Heart left ventricle (tissue), 16 donors: ENCODE measurements at regions not wholly inside any gene's neighbourhood (a gene's known extent, or its start where the extent isn't known, plus 50 kb on each side); places are given as distances from the start of the nearest gene placed in this dataset.

Source experiments
- ATAC-seq, 4 donors: fragments of 200-7000 bp; cut with Tn5 transposase; one replicate each; pipeline ENCODE4 v1.9.1; 2020 to 2022; ENCODE audit warnings: moderate library complexity in 4 of 4, mild to moderate bottlenecking in 3 of 4, moderate number of reproducible peaks in 1 of 4
- DNase-seq, 5 donors: peaks; one replicate each; pipeline ENCODE4 v3.0.0-alpha.2; 2020
- H3K27ac ChIP-seq, 12 donors: fragments of 200-600 bp; sonication (generic) in 4 of 12; one replicate each; pipeline versions ENCODE4 v1.5.0 to v1.8.0; 2016 to 2022; ENCODE audit warnings: mild to moderate bottlenecking in 2 of 12
- H3K27me3 ChIP-seq, 9 donors: fragments of 200-600 bp; sonication (generic) in 2 of 9; one replicate each; pipeline versions ENCODE4 v1.5.1 to v1.8.0; 2016 to 2022; ENCODE audit warnings: mild to moderate bottlenecking in 3 of 9
- H3K36me3 ChIP-seq, 9 donors: fragments of 200-600 bp; sonication (generic) in 2 of 9; one replicate each; pipeline versions ENCODE4 v1.5.0 to v1.8.0; 2018 to 2022; ENCODE audit warnings: mild to moderate bottlenecking in 2 of 9
- H3K4me1 ChIP-seq, 12 donors: fragments of 200-600 bp; sonication (generic) in 4 of 12; one replicate each; pipeline versions ENCODE4 v1.5.0 to v1.8.0; 2016 to 2022; ENCODE audit warnings: mild to moderate bottlenecking in 3 of 12
- H3K4me3 ChIP-seq, 12 donors: fragments of 200-600 bp; sonication (generic) in 4 of 12; one replicate each; pipeline versions ENCODE4 v1.5.0 to v1.8.0; 2017 to 2022; ENCODE audit warnings: mild to moderate bottlenecking in 9 of 12, moderate library complexity in 4 of 12
- H3K9me3 ChIP-seq, 12 donors: fragments of 200-600 bp; sonication (generic) in 4 of 12; one replicate each; pipeline versions ENCODE4 v1.5.0 to v1.8.0; 2016 to 2022; ENCODE audit warnings: mild to moderate bottlenecking in 1 of 12
- CTCF ChIP-seq, 12 donors: fragments of 200-600 bp; sonication (generic) in 4 of 12; IDR thresholded peaks; one replicate each; pipeline versions ENCODE4 v1.5.0 to v1.8.0; 2018 to 2022; ENCODE audit warnings: antibody characterized with exemption in 12 of 12, mild to moderate bottlenecking in 5 of 12
- POLR2A ChIP-seq, 2 donors: fragments of 450-650 bp; IDR thresholded peaks; one replicate each; pipeline ENCODE4 v1.6.1; 2017; ENCODE audit warnings: antibody characterized with exemption in 2 of 2, mild to moderate bottlenecking in 2 of 2, moderate library complexity in 2 of 2
- WGBS, 4 donors: extraction: QIAGEN DNeasy Blood & Tissue Kit in 2 of 4; methylation state at CpG; one replicate each; pipeline versions ENCODE4 v1.1.5 to v1.1.7; 2013 to 2018; 5-methylcytosine and 5-hydroxymethylcytosine counted together
- intact Hi-C, 10 donors: fragments of 100-400 bp; cut with DNase I; formaldehyde crosslinking; loops; one replicate each; pipeline versions ENCODE4 v1.11.1 to v1.14.2; 2022
- donor health status: ischemic (EF 13 %, LVEDD 7.1; RV severe dilation, severe dysfunction).
- donor health status: healthy with polysubstance abuse.
- donor health status: DM: no; HTN: yes; CAD: no.
- donor health status: DM: no; HTN: no; CAD: no.
- donor health status: ischemic (EF 25% LVEDD 6.9; RV normal size, moderate dysfunction).
- donor health status: ischemic (EF 25% LVEDD 5.7; RV mildly dilated, moderate dysfunction).
- donor health status: healthy.
- donor health status: DM: yes; HTN: yes; CAD: no.
- donor health status: ischemic (EF 35%, LVEDD 5.7; RV mildly dilated, moderate dysfunction).
- donor health status: nonischemic (EF 11% LVEDD 7.7; RV severe dilation, severe dysfunction).
- donor health status: DM: yes; HTN: yes; CAD: no.
- donor health status: PGD.
- donor health status: ischemic (EF 29% LVEDD 5.4; RV normal size, mild dysfunction).
- donor health status: nonischemic (EF 23%, LVEDD 6.1; RV moderate dilation, normal function).

- intact Hi-C loops, result no loop called here
- 61 to 79% (median 65%) methylated on average over 2 of the region's 2 CpGs for WGBS, 4 donors
- Histone ChIP-seq H3K4me3 (no peak overlapping the region), H3K27ac (no peak overlapping the region), H3K27me3 (no peaks in the 10 kb centered on the region), H3K9me3 (no peaks in the 10 kb centered on the region), H3K36me3 (no peaks in the 10 kb centered on the region), H3K4me1 (peaks cover 0 to 13% (median 0%) of the 10 kb centered on the region in 12 donors)
- ATAC-seq, result no peak
- DNase-seq, result no peak
- TF ChIP-seq CTCF (IDR thresholded peaks at IDR 0.05), result no peak
These were observed 129.0 kb downstream of the NFKBIZ start for GRCh38 chr3:101978348-101978747.

- intact Hi-C loops, result no loop called here
- no peak overlapping the region for H3K4me3 ChIP-seq
- TF ChIP-seq CTCF (IDR thresholded peaks at IDR 0.05) (no peak), POLR2A (IDR thresholded peaks at IDR 0.05) (no peak)
- peaks cover 0 to 13% (median 0%) of the 10 kb centered on the region in 12 donors for H3K4me1 ChIP-seq
- 88 to 93% (median 91%) methylated on average over 3 of the region's 3 CpGs for WGBS, 4 donors
- no peaks in the 10 kb centered on the region for H3K36me3 ChIP-seq
- no peaks in the 10 kb centered on the region for H3K9me3 ChIP-seq
- ATAC-seq, result no peak
- DNase-seq, result no peak
- no peaks in the 10 kb centered on the region for H3K27me3 ChIP-seq
- no peak overlapping the region for H3K27ac ChIP-seq
These were observed 129.7 kb downstream of the NFKBIZ start for GRCh38 chr3:101979033-101979432.

- 75 to 95% (median 90%) methylated on average over 4 of the region's 4 CpGs for WGBS, 4 donors
- no peaks in the 10 kb centered on the region for H3K27me3 ChIP-seq
- intact Hi-C loops, result no loop called here
These were observed 135.0 kb downstream of the NFKBIZ start for GRCh38 chr3:101984356-101984755.

GRCh38 chr3:101988596-101988995 is 139.3 kb downstream of the NFKBIZ start:
- H3K27me3 ChIP-seq, result no peaks in the 10 kb centered on the region
- ATAC-seq, result no peak
- H3K27ac ChIP-seq, result no peak overlapping the region
- no peak for DNase-seq
- H3K4me1 ChIP-seq, result peaks cover 0 to 20% (median 0%) of the 10 kb centered on the region in 12 donors
- 85 to 90% (median 89%) methylated on average over 3 of the region's 3 CpGs for WGBS, 4 donors
- TF ChIP-seq POLR2A (IDR thresholded peaks at IDR 0.05) (no peak), CTCF (IDR thresholded peaks at IDR 0.05) (no peak)
- intact Hi-C loops, result no loop called here
- no peak overlapping the region for H3K4me3 ChIP-seq
- H3K9me3 ChIP-seq, result no peaks in the 10 kb centered on the region
- no peaks in the 10 kb centered on the region for H3K36me3 ChIP-seq

More at GRCh38 chr3:101984356-101984755, 135.0 kb downstream of the NFKBIZ start:
- no peak for TF ChIP-seq CTCF (IDR thresholded peaks at IDR 0.05)
- no peak for TF ChIP-seq POLR2A (IDR thresholded peaks at IDR 0.05)
- Histone ChIP-seq H3K4me1 (peaks cover 0 to 20% (median 0%) of the 10 kb centered on the region in 12 donors), H3K9me3 (no peaks in the 10 kb centered on the region), H3K4me3 (no peak overlapping the region), H3K36me3 (no peaks in the 10 kb centered on the region), H3K27ac (no peak overlapping the region)
- ATAC-seq (no peak), DNase-seq (no peak)
